ENCODE measurements at regions not wholly inside any gene's neighbourhood (a gene's known extent, or its start where the extent isn't known, plus 50 kb on each side); places are given as distances from the start of the nearest gene placed in this dataset.

GRCh38 chr2:43131051-43131889 lies 95.1 kb downstream of the ZFP36L2 start:
- intact Hi-C loops (cut with DNase I), result loop anchor here in 1 of 3 donors (10.0 kb wide), 1 partner anchor 94 kb away; the partner anchor contains the start of gene ZFP36L2
- 46 to 54% methylated on average over 18 of the region's 18 CpGs for WGBS, 2 donors

GRCh38 chr2:43130548-43130875 lies 95.9 kb downstream of the ZFP36L2 start:
- peak in 1 of 6 donors; percentile 32 for DNase-seq
- Histone ChIP-seq H3K4me3 (no peak overlapping the region), H3K27me3 (no peaks in the 10 kb centered on the region), H3K36me3 (no peaks in the 10 kb centered on the region), H3K4me1 (peaks cover 0 to 20% (median 0%) of the 10 kb centered on the region in 3 donors), H3K9me3 (no peaks in the 10 kb centered on the region), H3K27ac (peak overlapping the region in 2 of 4 donors; percentile 51 to 67)
- TF ChIP-seq CTCF (IDR thresholded peaks at IDR 0.05), result no peak
- 88 to 95% methylated on average over 5 to 6 of the region's 6 CpGs for WGBS, 2 donors
- FAIRE-seq, result no peak
- intact Hi-C loops (cut with DNase I), result loop anchor here in 1 of 3 donors (10.0 kb wide), 1 partner anchor 94 kb away; the partner anchor contains the start of gene ZFP36L2
- ATAC-seq, result no peak

More at GRCh38 chr2:43131051-43131889, 95.1 kb downstream of the ZFP36L2 start:
- Histone ChIP-seq H3K9me3 (no peaks in the 10 kb centered on the region), H3K4me3 (no peak overlapping the region), H3K27ac (peak overlapping the region in 2 of 4 donors; percentile 51 to 67), H3K4me1 (peaks cover 0 to 20% (median 0%) of the 10 kb centered on the region in 3 donors), H3K27me3 (no peaks in the 10 kb centered on the region), H3K36me3 (no peaks in the 10 kb centered on the region)
- ATAC-seq (peak; percentile 62 to 80 (median 72)), DNase-seq (peak in 4 of 6 donors; percentile 63 to 69 (median 65)), FAIRE-seq (no peak)
- TF ChIP-seq CTCF (IDR thresholded peaks at IDR 0.05), result no peak

- intact Hi-C loops (cut with DNase I), result loop anchor here in 1 of 3 donors (10.0 kb wide), 1 partner anchor 95 kb away; the partner anchor contains the start of gene ZFP36L2
- ATAC-seq, result peak in 2 of 4 donors; percentile 12 to 20
- Histone ChIP-seq H3K4me3 (no peak overlapping the region), H3K4me1 (peaks cover 0 to 20% (median 0%) of the 10 kb centered on the region in 3 donors), H3K27ac (peak overlapping the region in 2 of 4 donors; percentile 51 to 67), H3K36me3 (no peaks in the 10 kb centered on the region), H3K9me3 (no peaks in the 10 kb centered on the region), H3K27me3 (no peaks in the 10 kb centered on the region)
- no peak for TF ChIP-seq CTCF (IDR thresholded peaks at IDR 0.05)
- FAIRE-seq, result no peak
- WGBS, 2 donors, result 81 to 84% methylated on average over 14 of the region's 14 CpGs
- DNase-seq, result peak in 1 of 6 donors; percentile 49
These were observed 96.5 kb downstream of the ZFP36L2 start for GRCh38 chr2:43129676-43130547.

GRCh38 chr2:43128559-43128955 lies 97.8 kb downstream of the ZFP36L2 start:
- 83 to 96% methylated on average over 5 of the region's 5 CpGs for WGBS, 2 donors
- H3K9me3 ChIP-seq, result no peaks in the 10 kb centered on the region

More at GRCh38 chr2:43128559-43128955, 97.8 kb downstream of the ZFP36L2 start:
- Histone ChIP-seq H3K4me1 (peaks cover 0 to 20% (median 0%) of the 10 kb centered on the region in 3 donors), H3K27me3 (no peaks in the 10 kb centered on the region), H3K4me3 (no peak overlapping the region), H3K36me3 (no peaks in the 10 kb centered on the region), H3K27ac (no peak overlapping the region)
- no peak for TF ChIP-seq CTCF (IDR thresholded peaks at IDR 0.05)
- DNase-seq (no peak), FAIRE-seq (no peak), ATAC-seq (no peak)
- intact Hi-C loops (cut with DNase I), result no loop called here

Measured in pancreas (tissue), 10 donors.